A549 (cell line): ENCODE measurements at regions not wholly inside any gene's neighbourhood (a gene's known extent, or its start where the extent isn't known, plus 50 kb on each side); places are given as distances from the start of the nearest gene placed in this dataset.

ENCODE experiments used
- CBX2 ChIP-seq: fragments of 200-600 bp; sonication (generic); IDR thresholded peaks from 2 replicates; pipeline ENCODE4 v1.6.1; 2016; ENCODE audit warnings: low read depth, mild to moderate bottlenecking, borderline replicate concordance
- CBX8 ChIP-seq: fragments of 200-600 bp; sonication (generic); IDR thresholded peaks from 2 replicates; pipeline ENCODE4 v1.6.1; 2016
- CEBPB ChIP-seq, 2 experiments: fragments of >200 bp in 1 of 2; sonication (Bioruptor Twin) in 1 of 2; formaldehyde crosslinking in 1 of 2; IDR thresholded peaks; 2 replicates each; pipeline ENCODE4 v1.6.1; 2012 to 2016
- CHD2 ChIP-seq: fragments of 150-350 bp; IDR thresholded peaks from 2 replicates; pipeline ENCODE4 v1.6.1; 2014; ENCODE audit warnings: low read length; ENCODE audit not compliant: partially characterized antibody
- CTCF ChIP-seq: fragments of >200 bp; sonication (Bioruptor Twin); formaldehyde crosslinking; IDR thresholded peaks from 3 replicates; pipeline ENCODE4 v1.5.1; 2016
- EP300 ChIP-seq, 2 experiments: fragments of >200 bp; sonication (Bioruptor Twin); formaldehyde crosslinking; IDR thresholded peaks; 2 replicates in 1 of 2; 3 replicates in 1 of 2; pipeline ENCODE4 v1.6.1; 2016 to 2017
- FOXS1 ChIP-seq: fragments of 250-450 bp; sonication (Bioruptor Pico); IDR thresholded peaks from 2 replicates; pipeline ENCODE4 v1.5.0; 2020; ENCODE audit warnings: mild to moderate bottlenecking, moderate library complexity
- HOXA7 ChIP-seq: fragments of 250-450 bp; sonication (Bioruptor Pico); IDR thresholded peaks from 2 replicates; pipeline ENCODE4 v1.5.0; 2020; ENCODE audit warnings: mild to moderate bottlenecking, moderate library complexity
- POLR2A ChIP-seq: IDR thresholded peaks from 2 replicates; pipeline ENCODE4 v1.6.1; 2012; ENCODE audit warnings: mild to moderate bottlenecking, low read length
- RAD21 ChIP-seq, 2 experiments: fragments of >200 bp in 1 of 2; sonication (Bioruptor Twin) in 1 of 2; formaldehyde crosslinking in 1 of 2; IDR thresholded peaks in 1 of 2; conservative IDR thresholded peaks in 1 of 2; 2 replicates in 1 of 2; 3 replicates in 1 of 2; pipeline ENCODE4 v1.6.1; 2012 to 2018; ENCODE audit warnings: inconsistent platforms in 1 of 2
- RARB ChIP-seq: fragments of 250-450 bp; sonication (Bioruptor Pico); IDR thresholded peaks from 2 replicates; pipeline ENCODE4 v1.8.0; 2021; ENCODE audit warnings: mild to moderate bottlenecking, moderate library complexity
- REST ChIP-seq: fragments of 200-600 bp; sonication (generic); IDR thresholded peaks from 2 replicates; pipeline ENCODE4 v1.6.1; 2016; ENCODE audit warnings: antibody characterized with exemption, mild to moderate bottlenecking, moderate library complexity
- RNF2 ChIP-seq: fragments of 200-600 bp; sonication (generic); IDR thresholded peaks from 2 replicates; pipeline ENCODE4 v1.6.1; 2016; ENCODE audit warnings: low read depth, mild to moderate bottlenecking, antibody characterized with exemption, moderate library complexity, borderline replicate concordance
- TF ChIP-seq, protein P1 (sequence below): IDR thresholded peaks from 2 replicates; pipeline ENCODE4 v1.6.1; 2012

GRCh38 chr6:18629571-18629970 is 242.4 kb downstream of the RNF144B start:
- TF ChIP-seq CTCF (no peak), RNF2 (no peak), RAD21 (conservative IDR thresholded peaks at IDR 0.05 in 1 of 2, IDR thresholded peaks at IDR 0.05 in 1 of 2) (no peak), CHD2 (no peak), CBX2 (no peak), POLR2A (no peak), FOXS1 (CRISPR knock-in tag) (no peak), REST (no peak), CEBPB (IDR thresholded peaks at IDR 0.05) (no peak), RARB (CRISPR knock-in tag) (no peak), EP300 (IDR thresholded peaks at IDR 0.05) (no peak), CBX8 (no peak), HOXA7 (CRISPR knock-in tag) (no peak)
- TF ChIP-seq, protein P1, sequence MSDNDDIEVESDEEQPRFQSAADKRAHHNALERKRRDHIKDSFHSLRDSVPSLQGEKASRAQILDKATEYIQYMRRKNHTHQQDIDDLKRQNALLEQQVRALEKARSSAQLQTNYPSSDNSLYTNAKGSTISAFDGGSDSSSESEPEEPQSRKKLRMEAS, result no peak
